GM12874 (cell line): ENCODE measurements at regions not wholly inside any gene's neighbourhood (a gene's known extent, or its start where the extent isn't known, plus 50 kb on each side); places are given as distances from the start of the nearest gene placed in this dataset.

Source experiments
- TF ChIP-seq, protein P1 (sequence below): IDR thresholded peaks from 2 replicates; pipeline ENCODE4 v1.5.1; 2011; ENCODE audit warnings: low read depth, mild to moderate bottlenecking, control low read depth, low read length, moderate library complexity; ENCODE audit not compliant: insufficient read depth

DNA sequence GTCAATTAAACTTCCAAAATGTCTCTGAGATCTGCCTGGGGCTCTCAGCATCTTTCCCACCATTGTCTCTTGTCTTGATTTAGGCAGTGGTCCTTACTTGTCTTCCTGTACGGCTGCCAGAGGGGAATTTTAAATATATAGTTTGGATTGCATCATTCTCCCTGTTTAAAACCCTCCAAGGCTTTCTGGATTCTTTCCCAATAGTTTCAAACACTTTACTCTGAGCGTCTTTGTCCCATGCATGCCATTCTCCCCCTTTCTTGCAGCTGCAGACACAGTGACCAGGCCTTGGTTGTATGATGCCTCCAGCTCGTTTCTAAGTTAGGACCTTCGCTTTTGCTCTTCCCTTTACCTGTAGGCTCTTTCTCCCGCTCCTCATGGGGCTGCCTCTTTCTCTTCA is 323.3 kb upstream of the CTNNB1 start:
- TF ChIP-seq, protein P1, sequence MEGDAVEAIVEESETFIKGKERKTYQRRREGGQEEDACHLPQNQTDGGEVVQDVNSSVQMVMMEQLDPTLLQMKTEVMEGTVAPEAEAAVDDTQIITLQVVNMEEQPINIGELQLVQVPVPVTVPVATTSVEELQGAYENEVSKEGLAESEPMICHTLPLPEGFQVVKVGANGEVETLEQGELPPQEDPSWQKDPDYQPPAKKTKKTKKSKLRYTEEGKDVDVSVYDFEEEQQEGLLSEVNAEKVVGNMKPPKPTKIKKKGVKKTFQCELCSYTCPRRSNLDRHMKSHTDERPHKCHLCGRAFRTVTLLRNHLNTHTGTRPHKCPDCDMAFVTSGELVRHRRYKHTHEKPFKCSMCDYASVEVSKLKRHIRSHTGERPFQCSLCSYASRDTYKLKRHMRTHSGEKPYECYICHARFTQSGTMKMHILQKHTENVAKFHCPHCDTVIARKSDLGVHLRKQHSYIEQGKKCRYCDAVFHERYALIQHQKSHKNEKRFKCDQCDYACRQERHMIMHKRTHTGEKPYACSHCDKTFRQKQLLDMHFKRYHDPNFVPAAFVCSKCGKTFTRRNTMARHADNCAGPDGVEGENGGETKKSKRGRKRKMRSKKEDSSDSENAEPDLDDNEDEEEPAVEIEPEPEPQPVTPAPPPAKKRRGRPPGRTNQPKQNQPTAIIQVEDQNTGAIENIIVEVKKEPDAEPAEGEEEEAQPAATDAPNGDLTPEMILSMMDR, result no peak

DNA sequence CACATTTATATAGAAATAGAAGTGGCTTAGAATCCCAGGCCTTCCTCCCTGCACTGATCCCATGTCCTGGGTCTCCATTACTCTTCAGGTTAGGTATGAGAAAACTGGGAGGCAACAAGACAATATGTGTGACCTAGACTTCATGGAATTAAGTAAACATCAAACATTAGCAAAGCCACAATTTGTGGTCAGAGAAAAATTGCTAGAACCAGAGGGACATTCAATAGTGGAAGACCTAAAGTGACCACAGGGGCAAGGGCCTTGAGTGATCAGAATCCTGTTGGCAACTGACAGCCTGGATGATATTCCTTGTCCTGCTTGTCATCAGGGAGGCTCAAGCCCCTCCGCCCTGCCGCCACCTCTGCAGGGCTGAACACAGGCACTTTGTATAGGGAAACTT is 322.8 kb upstream of the CTNNB1 start:
- TF ChIP-seq, protein P1, result no peak

DNA sequence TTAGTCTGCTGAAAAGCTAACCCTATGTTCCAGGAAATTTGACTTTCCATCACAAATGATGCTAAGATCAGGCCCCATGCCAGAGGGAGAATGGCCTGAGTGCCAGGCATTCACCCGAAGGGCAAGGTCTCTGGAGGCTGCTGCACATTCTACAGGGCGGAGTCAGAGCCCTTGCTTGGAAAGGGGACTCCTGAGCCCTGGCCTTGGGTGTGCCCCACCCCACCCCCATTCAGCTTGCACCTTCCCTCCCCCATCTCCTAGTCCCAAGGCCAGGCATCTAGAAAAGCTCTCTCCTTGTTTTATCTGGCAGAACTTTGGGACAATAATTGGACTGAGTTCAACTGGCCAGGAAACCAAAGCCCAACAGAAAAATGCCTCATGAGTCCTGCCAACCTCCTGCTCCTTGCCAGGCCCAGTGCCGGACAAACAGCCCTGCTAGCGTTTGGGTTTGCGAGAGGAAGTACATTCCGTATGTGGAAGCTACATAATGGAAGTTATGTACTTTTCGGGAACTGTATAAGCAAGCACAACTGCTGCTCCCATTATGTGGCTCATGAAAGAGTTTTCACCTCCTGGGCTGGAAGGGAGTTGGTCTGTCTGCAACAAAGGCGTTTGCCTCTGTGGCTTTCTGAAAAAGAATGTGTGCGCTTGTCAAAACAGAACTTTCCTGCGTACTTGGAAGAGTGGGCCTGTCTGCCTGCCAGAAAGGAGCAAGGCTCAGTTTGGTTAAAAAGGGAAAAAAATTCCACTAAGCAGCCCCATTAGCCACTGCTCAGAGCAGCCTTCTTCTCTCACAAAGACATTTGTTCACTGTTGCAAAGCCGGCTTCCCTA is 321.5 kb upstream of the CTNNB1 start:
- TF ChIP-seq, protein P1, result no peak

DNA sequence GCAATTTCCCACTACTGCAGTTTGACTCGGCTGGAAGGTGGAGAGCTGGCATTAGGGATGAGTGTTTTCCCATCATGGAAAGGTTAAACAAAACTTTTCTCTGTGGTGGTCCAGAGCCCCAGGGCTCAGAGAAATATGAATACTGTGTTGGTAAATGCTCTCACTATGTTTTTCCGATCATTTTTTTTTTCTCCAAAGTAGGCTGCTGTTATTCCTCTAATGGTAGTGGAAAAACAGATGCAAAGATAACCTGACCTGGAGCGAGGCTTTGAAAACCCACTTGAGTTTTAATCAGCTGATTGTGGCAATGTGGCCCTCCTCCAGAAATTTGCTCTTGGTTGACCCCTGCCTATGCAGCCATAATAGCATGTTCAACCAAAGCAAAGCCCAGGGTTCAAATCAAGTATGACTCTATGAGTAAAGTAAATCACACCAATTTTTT is 320.8 kb upstream of the CTNNB1 start:
- TF ChIP-seq, protein P1, result no peak

DNA sequence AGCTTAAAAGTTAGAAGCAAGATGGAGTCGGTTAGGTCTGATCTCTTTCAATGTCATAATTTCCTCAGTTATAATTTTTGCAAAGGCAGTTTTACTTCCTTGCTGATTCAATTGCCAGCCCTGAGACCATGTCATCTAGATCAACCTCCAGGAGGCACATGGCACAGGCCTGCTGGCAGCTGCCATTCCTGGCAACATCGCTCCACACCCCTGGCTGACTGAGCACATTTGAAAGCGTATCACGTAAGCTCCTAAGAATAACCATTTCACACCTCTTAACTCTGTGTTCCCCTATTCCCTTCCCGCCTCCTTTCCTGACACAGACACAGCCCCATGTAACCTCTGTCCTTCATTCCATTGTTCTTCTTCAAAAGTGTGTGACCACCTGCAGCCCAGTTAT is 313.9 kb upstream of the CTNNB1 start:
- TF ChIP-seq, protein P1, result no peak

DNA sequence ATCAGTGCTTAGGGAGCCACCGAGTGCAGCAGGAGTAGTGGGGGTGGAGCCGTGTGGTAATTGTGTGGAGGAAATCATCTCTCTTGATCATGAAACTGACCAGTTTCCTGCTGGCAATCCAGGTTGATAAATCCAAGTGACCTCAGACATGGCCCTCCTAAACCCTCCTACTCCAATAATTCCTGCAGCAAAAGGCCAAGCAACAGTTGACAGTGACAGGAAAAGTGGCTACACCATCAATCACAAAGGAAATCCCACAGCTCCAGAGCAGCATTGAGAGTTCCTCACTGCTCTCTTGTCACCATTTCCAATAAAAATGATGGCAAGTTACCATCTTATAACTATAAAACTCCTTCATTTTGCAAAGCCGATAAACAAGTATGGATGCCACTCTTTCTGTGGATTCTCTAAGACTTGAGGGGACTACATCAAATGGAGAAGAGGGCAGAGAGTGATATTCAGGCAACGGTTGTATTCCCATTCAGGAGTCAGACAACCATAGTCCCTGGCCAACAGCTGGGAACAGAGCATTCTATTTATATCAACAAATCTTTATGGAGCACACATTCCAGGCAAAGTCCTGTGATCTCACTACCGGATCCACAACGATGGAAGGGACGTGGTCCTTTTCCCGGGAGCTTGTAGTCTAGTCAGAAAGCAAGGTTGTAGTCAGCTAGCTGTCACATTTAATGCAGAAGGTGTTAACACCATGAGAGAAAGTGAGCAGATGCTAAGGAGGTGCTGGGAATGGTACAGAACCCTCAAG is 312.5 kb upstream of the CTNNB1 start:
- TF ChIP-seq, protein P1, result no peak

DNA sequence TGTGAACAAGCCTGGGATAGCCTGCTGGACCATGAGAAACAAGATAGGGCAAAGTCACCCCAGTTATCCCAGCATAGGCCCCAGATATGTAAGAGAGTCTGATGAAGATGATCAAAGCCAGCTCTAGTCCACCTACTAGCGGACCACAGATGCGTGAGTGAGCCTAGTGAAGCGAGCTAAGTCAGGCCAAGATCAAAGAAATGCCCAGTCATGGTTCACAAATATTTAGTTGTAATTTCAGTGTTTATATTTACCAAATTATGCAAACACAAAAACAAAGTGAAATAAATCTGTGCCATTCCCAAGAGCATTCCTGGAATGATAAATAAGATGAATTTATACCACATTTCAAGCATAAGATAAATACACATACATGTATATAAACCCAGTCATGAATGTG is 308.1 kb upstream of the CTNNB1 start:
- TF ChIP-seq, protein P1, result no peak
